ENCODE measurements at regions not wholly inside any gene's neighbourhood (a gene's known extent, or its start where the extent isn't known, plus 50 kb on each side); places are given as distances from the start of the nearest gene placed in this dataset.

- TF ChIP-seq POLR2AphosphoS5 (IDR thresholded peaks at IDR 0.05; ENCODE audit: borderline replicate concordance, low read depth, low read length) (no peak), EZH2 (IDR thresholded peaks at IDR 0.05) (no peak)
These were observed 253.9 kb upstream of the NXPH2 start for GRCh38 chr2:139034064-139034463.
